ENCODE measurements at regions not wholly inside any gene's neighbourhood (a gene's known extent, or its start where the extent isn't known, plus 50 kb on each side); places are given as distances from the start of the nearest gene placed in this dataset.

GRCh38 chrX:137483554-137483953, 82.4 kb upstream of the ZIC3 start:
- TF ChIP-seq RAD21 (IDR thresholded peaks at IDR 0.05; ENCODE audit: low read depth): no peak
- TF ChIP-seq ZBTB7A (IDR thresholded peaks at IDR 0.05; ENCODE audit: low read depth): no peak
- TF ChIP-seq, protein P1, sequence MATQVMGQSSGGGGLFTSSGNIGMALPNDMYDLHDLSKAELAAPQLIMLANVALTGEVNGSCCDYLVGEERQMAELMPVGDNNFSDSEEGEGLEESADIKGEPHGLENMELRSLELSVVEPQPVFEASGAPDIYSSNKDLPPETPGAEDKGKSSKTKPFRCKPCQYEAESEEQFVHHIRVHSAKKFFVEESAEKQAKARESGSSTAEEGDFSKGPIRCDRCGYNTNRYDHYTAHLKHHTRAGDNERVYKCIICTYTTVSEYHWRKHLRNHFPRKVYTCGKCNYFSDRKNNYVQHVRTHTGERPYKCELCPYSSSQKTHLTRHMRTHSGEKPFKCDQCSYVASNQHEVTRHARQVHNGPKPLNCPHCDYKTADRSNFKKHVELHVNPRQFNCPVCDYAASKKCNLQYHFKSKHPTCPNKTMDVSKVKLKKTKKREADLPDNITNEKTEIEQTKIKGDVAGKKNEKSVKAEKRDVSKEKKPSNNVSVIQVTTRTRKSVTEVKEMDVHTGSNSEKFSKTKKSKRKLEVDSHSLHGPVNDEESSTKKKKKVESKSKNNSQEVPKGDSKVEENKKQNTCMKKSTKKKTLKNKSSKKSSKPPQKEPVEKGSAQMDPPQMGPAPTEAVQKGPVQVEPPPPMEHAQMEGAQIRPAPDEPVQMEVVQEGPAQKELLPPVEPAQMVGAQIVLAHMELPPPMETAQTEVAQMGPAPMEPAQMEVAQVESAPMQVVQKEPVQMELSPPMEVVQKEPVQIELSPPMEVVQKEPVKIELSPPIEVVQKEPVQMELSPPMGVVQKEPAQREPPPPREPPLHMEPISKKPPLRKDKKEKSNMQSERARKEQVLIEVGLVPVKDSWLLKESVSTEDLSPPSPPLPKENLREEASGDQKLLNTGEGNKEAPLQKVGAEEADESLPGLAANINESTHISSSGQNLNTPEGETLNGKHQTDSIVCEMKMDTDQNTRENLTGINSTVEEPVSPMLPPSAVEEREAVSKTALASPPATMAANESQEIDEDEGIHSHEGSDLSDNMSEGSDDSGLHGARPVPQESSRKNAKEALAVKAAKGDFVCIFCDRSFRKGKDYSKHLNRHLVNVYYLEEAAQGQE (IDR thresholded peaks at IDR 0.05; ENCODE audit: low read depth): no peak
- TF ChIP-seq EGR1 (IDR thresholded peaks at IDR 0.05): no peak

- TF ChIP-seq EP300 (IDR thresholded peaks at IDR 0.05; ENCODE audit: borderline replicate concordance) (no peak), EGR1 (IDR thresholded peaks at IDR 0.05) (no peak), TCF12 (IDR thresholded peaks at IDR 0.05; ENCODE audit: low read depth) (no peak), FOXM1 (IDR thresholded peaks at IDR 0.05; ENCODE audit: borderline replicate concordance, low read depth) (no peak), ZBTB7A (IDR thresholded peaks at IDR 0.05; ENCODE audit: low read depth) (no peak), TAF1 (IDR thresholded peaks at IDR 0.05; ENCODE audit: low read depth) (no peak), RAD21 (IDR thresholded peaks at IDR 0.05; ENCODE audit: low read depth) (no peak), USF1 (IDR thresholded peaks at IDR 0.05) (no peak), CEBPB (IDR thresholded peaks at IDR 0.05) (no peak), TEAD4 (IDR thresholded peaks at IDR 0.05) (no peak), CREB1 (IDR thresholded peaks at IDR 0.05; ENCODE audit: low read depth) (no peak), YY1 (IDR thresholded peaks at IDR 0.05; ENCODE audit: low read depth) (no peak), NFIC (IDR thresholded peaks at IDR 0.05) (no peak)
- TF ChIP-seq, protein P1 (IDR thresholded peaks at IDR 0.05; ENCODE audit: low read depth): no peak
Observed at GRCh38 chrX:137482136-137482535, 83.8 kb upstream of the ZIC3 start.

GRCh38 chrX:137479386-137479785, 86.5 kb upstream of the ZIC3 start:
- TF ChIP-seq EP300 (IDR thresholded peaks at IDR 0.05; ENCODE audit: borderline replicate concordance) (no peak), FOXM1 (IDR thresholded peaks at IDR 0.05; ENCODE audit: borderline replicate concordance, low read depth) (no peak), TAF1 (IDR thresholded peaks at IDR 0.05; ENCODE audit: low read depth) (no peak), CREB1 (IDR thresholded peaks at IDR 0.05; ENCODE audit: low read depth) (no peak), CEBPB (IDR thresholded peaks at IDR 0.05) (no peak), EGR1 (IDR thresholded peaks at IDR 0.05) (no peak), RAD21 (IDR thresholded peaks at IDR 0.05; ENCODE audit: low read depth) (no peak), NFIC (IDR thresholded peaks at IDR 0.05) (no peak), YY1 (IDR thresholded peaks at IDR 0.05; ENCODE audit: low read depth) (no peak), TEAD4 (IDR thresholded peaks at IDR 0.05) (no peak), ZBTB7A (IDR thresholded peaks at IDR 0.05; ENCODE audit: low read depth) (no peak), USF1 (IDR thresholded peaks at IDR 0.05) (no peak), TCF12 (IDR thresholded peaks at IDR 0.05; ENCODE audit: low read depth) (no peak)
- TF ChIP-seq, protein P2, sequence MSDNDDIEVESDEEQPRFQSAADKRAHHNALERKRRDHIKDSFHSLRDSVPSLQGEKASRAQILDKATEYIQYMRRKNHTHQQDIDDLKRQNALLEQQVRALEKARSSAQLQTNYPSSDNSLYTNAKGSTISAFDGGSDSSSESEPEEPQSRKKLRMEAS (IDR thresholded peaks at IDR 0.05): no peak
- TF ChIP-seq, protein P1 (IDR thresholded peaks at IDR 0.05; ENCODE audit: low read depth): no peak

- no peak for TF ChIP-seq USF1 (IDR thresholded peaks at IDR 0.05)
Observed at GRCh38 chrX:137441711-137442110, 124.2 kb upstream of the ZIC3 start.

GRCh38 chrX:137432609-137433008, 133.3 kb upstream of the ZIC3 start:
- peak; percentile 47 for TF ChIP-seq RAD21 (IDR thresholded peaks at IDR 0.05; ENCODE audit: low read depth)
- no peak for TF ChIP-seq FOXM1 (IDR thresholded peaks at IDR 0.05; ENCODE audit: borderline replicate concordance, low read depth)
